ENCODE measurements at regions not wholly inside any gene's neighbourhood (a gene's known extent, or its start where the extent isn't known, plus 50 kb on each side); places are given as distances from the start of the nearest gene placed in this dataset.
"Not testable (repeated sequence)": the region's sequence is repeated elsewhere in the genome, so short reads cannot be mapped to it uniquely, and the experiment has no call there.

DNA sequence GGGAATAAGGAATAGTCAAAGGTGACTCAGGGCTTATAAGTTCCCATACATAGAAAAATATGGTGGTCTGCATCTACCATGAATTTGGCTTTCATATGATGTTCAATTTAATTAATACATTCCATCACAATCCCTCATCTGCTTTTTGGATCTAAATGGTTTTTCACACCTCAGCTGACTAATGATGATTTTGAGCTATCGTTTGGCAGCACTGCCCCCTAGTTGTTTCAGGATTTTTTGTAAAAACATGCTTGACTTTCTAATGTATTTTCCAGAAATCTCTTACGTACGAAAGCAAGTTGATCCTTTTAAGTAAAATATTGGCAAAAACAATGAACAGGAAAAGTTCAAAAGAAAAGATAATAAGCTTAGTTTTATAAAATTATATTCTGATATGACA is 408.6 kb upstream of the ADGRB3 start:
- H3K27ac ChIP-seq, result no peak overlapping the region
- TF ChIP-seq, protein P1, sequence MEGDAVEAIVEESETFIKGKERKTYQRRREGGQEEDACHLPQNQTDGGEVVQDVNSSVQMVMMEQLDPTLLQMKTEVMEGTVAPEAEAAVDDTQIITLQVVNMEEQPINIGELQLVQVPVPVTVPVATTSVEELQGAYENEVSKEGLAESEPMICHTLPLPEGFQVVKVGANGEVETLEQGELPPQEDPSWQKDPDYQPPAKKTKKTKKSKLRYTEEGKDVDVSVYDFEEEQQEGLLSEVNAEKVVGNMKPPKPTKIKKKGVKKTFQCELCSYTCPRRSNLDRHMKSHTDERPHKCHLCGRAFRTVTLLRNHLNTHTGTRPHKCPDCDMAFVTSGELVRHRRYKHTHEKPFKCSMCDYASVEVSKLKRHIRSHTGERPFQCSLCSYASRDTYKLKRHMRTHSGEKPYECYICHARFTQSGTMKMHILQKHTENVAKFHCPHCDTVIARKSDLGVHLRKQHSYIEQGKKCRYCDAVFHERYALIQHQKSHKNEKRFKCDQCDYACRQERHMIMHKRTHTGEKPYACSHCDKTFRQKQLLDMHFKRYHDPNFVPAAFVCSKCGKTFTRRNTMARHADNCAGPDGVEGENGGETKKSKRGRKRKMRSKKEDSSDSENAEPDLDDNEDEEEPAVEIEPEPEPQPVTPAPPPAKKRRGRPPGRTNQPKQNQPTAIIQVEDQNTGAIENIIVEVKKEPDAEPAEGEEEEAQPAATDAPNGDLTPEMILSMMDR (IDR thresholded peaks at IDR 0.05), result peak; percentile 64
- no peak for TF ChIP-seq ZFX (IDR thresholded peaks at IDR 0.05; ENCODE audit: borderline replicate concordance)

DNA sequence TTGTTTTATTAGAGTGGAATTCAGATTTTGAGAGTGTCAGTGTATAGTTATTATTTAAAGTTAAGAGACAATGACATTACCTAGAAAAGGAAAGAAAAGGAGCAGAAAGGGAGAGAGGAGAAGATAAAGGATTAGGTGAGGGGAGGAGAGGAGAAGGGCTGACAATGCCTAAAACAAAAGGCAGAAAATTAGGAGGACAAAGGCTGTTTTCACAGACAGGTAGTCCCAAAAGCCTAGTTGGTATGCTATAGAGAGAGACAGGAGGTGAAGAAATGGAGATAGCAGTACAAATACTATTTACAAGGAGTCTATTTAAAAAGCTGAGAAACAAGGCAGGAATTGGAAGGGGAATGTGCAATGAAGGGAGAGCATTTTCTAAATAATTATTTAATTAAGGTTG is 409.4 kb upstream of the ADGRB3 start:
- H3K27ac ChIP-seq, result no peak overlapping the region
- TF ChIP-seq, protein P1 (IDR thresholded peaks at IDR 0.05), result no peak
- no peak for TF ChIP-seq ZFX (IDR thresholded peaks at IDR 0.05; ENCODE audit: borderline replicate concordance)

DNA sequence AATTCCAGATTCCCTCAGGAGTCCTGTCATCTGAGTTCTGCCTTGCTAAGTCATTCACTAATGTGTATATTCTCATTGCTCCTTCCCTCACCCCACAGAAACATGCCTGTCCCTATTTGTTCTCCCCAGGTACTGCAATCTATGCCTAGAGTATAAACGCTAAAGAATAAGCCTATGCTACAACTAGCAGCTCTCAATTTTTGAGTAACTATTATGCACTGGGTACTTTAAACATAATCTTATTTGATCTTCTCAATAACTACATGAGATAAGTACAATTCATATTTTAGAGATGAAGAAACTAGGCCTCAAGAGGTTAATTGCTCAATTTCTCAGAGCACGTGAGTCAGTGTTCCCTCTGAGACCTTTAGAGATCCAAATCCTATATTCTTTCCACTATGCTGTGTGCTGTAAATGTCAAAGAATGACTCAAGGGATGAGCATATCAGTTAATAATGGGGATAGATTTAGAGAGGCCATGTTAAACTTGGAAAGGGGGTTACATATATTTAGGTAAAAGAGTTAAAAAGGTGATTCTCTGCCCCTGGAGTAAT is 423.8 kb upstream of the ADGRB3 start:
- TF ChIP-seq ZFX (IDR thresholded peaks at IDR 0.05; ENCODE audit: borderline replicate concordance), result no peak
- TF ChIP-seq, protein P1 (IDR thresholded peaks at IDR 0.05), result no peak
- no peak overlapping the region for H3K27ac ChIP-seq

DNA sequence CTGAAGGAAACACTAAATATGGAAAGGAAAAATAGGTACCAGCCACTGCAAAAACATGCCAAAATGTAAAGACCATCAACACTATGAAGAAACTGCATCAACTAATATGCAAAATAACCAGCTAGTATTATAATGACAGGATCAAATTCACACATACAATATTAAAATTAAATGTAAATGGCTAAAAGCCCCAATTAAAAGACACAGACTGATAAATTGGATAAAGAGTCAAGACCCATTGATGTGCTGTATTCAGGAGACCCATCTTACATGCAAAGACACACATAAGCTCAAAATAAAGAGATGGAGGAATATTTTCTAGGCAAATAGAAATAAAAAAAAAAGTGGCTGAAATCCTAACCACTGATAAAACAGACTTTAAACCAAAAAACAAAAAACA is 427.5 kb upstream of the ADGRB3 start:
- H3K27ac ChIP-seq, result not testable (repeated sequence)

DNA sequence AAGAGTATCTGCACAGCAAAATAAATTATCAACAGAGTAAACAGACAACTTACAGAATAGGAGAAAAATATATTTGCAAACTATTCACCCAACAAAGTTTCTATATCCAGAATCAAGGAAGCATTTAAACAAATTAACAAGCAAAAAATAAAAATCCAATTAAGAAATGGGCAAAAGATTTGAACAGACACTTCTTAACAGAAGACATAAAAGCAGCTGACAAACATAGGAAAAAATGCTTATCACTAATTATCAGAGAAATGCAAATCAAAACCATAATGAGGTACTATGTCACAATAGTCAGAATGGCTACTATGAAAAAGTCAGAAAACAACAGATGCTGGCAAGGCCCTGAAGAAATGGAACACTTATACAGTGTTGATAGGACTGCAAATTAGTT is 434.2 kb upstream of the ADGRB3 start:
- no peak for TF ChIP-seq ZFX (IDR thresholded peaks at IDR 0.05; ENCODE audit: borderline replicate concordance)
- TF ChIP-seq, protein P1 (IDR thresholded peaks at IDR 0.05), result no peak
- no peak overlapping the region for H3K27ac ChIP-seq

DNA sequence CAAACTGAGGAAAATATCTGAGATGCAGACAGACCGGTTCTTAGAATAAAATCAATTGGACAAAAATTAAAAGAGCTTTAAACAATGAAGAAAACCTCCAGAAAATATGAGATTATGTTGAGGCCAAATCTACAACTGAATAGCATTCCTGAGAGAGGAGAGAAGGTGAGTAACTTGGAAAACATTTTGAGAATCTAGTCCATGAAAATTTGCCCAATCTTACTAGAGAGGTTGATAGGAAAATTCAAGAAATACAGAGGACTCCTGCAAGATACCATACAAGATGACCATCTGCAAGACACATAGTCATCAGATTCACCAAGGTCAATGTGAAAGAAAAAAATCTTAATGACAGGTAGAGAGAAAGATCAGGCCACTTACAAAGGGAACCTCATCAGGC is 437.7 kb upstream of the ADGRB3 start:
- no peak overlapping the region for H3K27ac ChIP-seq
- TF ChIP-seq, protein P1 (IDR thresholded peaks at IDR 0.05), result no peak
- TF ChIP-seq ZFX (IDR thresholded peaks at IDR 0.05; ENCODE audit: borderline replicate concordance), result no peak

DNA sequence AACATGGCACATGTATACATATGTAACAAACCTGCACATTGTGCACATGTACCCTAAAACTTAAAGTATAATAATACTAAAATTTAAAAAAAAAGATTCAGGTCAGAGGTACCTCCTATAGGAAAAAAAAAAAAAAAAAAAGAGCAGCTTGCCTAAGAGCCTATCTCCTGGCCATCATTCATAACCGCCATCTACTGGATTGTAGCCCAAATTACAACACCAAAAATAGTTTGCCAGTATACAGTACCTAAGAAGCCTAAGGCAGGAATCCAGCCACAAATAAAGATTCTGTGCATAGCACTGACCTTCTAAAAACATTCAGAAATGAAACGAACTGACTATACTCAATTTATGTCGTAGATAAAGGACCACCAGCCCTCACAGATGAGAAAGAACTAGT is 438.4 kb upstream of the ADGRB3 start:
- TF ChIP-seq, protein P1 (IDR thresholded peaks at IDR 0.05), result peak; percentile 50
- no peak for TF ChIP-seq ZFX (IDR thresholded peaks at IDR 0.05; ENCODE audit: borderline replicate concordance)
- H3K27ac ChIP-seq, result no peak overlapping the region

DNA sequence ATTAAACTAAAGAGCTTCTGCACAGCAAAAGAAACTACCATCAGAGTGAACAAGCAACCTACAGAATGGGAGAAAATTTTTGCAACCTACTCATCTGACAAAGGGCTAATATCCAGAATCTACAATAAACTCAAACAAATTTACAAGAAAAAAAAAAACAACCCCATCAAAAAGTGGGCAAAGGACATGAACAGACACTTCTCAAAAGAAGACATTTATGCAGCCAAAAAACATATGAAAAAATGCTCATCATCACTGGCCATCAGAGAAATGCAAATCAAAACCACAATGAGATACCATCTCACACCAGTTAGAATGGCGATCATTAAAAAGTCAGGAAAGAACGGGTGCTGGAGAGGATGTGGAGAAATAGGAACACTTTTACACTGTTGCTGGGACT is 439.3 kb upstream of the ADGRB3 start:
- not testable (repeated sequence) for H3K27ac ChIP-seq
